Right lobe of liver (tissue), 6 donors: ENCODE measurements at regions not wholly inside any gene's neighbourhood (a gene's known extent, or its start where the extent isn't known, plus 50 kb on each side); places are given as distances from the start of the nearest gene placed in this dataset.

ENCODE experiments used
- ATAC-seq, 4 donors: fragments of 200-7000 bp; cut with Tn5 transposase; one replicate each; pipeline ENCODE4 v1.9.1; 2020; ENCODE audit warnings: mild to moderate bottlenecking in 4 of 4, moderate library complexity in 4 of 4
- DNase-seq, 3 donors: peaks; one replicate each; pipeline ENCODE4 v3.0.0-alpha.2; 2020
- H3K27ac ChIP-seq, 3 donors: fragments of 200-600 bp; one replicate each; pipeline ENCODE4 v1.8.0; 2022
- H3K27me3 ChIP-seq, 2 donors: fragments of 200-600 bp; one replicate each; pipeline ENCODE4 v1.8.0; 2022
- H3K36me3 ChIP-seq, 4 donors: fragments of 200-600 bp; sonication (generic) in 1 of 4; one replicate each; pipeline versions ENCODE4 v1.5.1 to v1.8.0; 2017 to 2022; ENCODE audit warnings: control low read depth in 1 of 4
- H3K4me1 ChIP-seq, 4 donors: fragments of 200-600 bp; sonication (generic) in 1 of 4; one replicate each; pipeline versions ENCODE4 v1.5.1 to v1.8.0; 2017 to 2022; ENCODE audit warnings: control low read depth in 1 of 4
- H3K4me3 ChIP-seq, 3 donors: fragments of 200-600 bp; one replicate each; pipeline ENCODE4 v1.8.0; 2022
- H3K9me3 ChIP-seq, 4 donors: fragments of 200-600 bp; sonication (generic) in 1 of 4; one replicate each; pipeline versions ENCODE4 v1.5.1 to v1.8.0; 2017 to 2022; ENCODE audit warnings: control low read depth in 1 of 4
- POLR2A ChIP-seq: fragments of 450-650 bp; IDR thresholded peaks from one replicate; pipeline ENCODE4 v1.6.1; 2017; ENCODE audit warnings: antibody characterized with exemption, mild to moderate bottlenecking
- WGBS: methylation state at CpG from one replicate; pipeline ENCODE4 v1.1.6; 2018; ENCODE audit warnings: low coverage, low lambda C conversion rate; ENCODE audit not compliant: insufficient coverage; ENCODE audit errors: missing lambda C conversion rate; 5-methylcytosine and 5-hydroxymethylcytosine counted together
- intact Hi-C, 2 donors: fragments of 100-400 bp; cut with DNase I; formaldehyde crosslinking; loops; one replicate each; pipeline versions ENCODE4 v1.11.2 to v1.14.1; 2022
- TF ChIP-seq, protein P1 (sequence below), 4 donors: fragments of 200-600 bp in 3 of 4; fragments of 450-650 bp in 1 of 4; IDR thresholded peaks; one replicate each; pipeline versions ENCODE4 v1.5.1 to v1.8.0; 2016 to 2022; ENCODE audit warnings: antibody characterized with exemption in 4 of 4, mild to moderate bottlenecking in 2 of 4
- donor health status: DM: no; HTN: yes; CAD: no.
- donor health status: DM: no; HTN: no; CAD: no.
- donor health status: DM: no; HTN: no; CAD: no.
- donor health status: DM: no; HTN: yes; CAD: no.
- donor health status: DM: no; HTN: yes; CAD: no.

DNA sequence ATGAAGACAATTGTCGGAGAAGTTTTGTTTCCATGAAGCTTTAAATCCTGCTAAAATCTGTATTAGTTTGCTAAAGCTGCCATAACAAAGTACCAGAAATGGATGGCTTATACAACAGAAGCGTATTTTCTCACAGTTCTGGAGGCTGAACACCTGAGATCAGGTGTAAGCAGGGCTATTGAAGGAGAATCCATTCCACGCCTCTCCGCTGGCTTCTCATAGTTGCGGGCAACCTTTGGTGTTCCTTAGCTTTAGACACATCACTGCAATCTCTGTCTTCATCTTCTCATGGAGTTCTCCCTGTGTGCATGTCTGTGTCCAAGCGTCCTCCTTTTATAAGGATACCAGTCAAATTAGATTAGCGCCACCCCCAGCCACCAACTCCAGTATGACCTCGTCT is 159.9 kb upstream of the CDYL start:
- ATAC-seq (no peak), DNase-seq (no peak)
- WGBS = 59% methylated on average over 5 of the region's 8 CpGs
- no peaks in the 10 kb centered on the region for H3K27me3 ChIP-seq
- no peak for TF ChIP-seq POLR2A
- TF ChIP-seq, protein P1, sequence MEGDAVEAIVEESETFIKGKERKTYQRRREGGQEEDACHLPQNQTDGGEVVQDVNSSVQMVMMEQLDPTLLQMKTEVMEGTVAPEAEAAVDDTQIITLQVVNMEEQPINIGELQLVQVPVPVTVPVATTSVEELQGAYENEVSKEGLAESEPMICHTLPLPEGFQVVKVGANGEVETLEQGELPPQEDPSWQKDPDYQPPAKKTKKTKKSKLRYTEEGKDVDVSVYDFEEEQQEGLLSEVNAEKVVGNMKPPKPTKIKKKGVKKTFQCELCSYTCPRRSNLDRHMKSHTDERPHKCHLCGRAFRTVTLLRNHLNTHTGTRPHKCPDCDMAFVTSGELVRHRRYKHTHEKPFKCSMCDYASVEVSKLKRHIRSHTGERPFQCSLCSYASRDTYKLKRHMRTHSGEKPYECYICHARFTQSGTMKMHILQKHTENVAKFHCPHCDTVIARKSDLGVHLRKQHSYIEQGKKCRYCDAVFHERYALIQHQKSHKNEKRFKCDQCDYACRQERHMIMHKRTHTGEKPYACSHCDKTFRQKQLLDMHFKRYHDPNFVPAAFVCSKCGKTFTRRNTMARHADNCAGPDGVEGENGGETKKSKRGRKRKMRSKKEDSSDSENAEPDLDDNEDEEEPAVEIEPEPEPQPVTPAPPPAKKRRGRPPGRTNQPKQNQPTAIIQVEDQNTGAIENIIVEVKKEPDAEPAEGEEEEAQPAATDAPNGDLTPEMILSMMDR (IDR thresholded peaks at IDR 0.05) = no peak
- no peaks in the 10 kb centered on the region for H3K9me3 ChIP-seq
- no peak overlapping the region for H3K4me3 ChIP-seq
- no peaks in the 10 kb centered on the region for H3K4me1 ChIP-seq
- H3K36me3 ChIP-seq = no peaks in the 10 kb centered on the region
- H3K27ac ChIP-seq = no peak overlapping the region
- intact Hi-C loops = no loop called here

DNA sequence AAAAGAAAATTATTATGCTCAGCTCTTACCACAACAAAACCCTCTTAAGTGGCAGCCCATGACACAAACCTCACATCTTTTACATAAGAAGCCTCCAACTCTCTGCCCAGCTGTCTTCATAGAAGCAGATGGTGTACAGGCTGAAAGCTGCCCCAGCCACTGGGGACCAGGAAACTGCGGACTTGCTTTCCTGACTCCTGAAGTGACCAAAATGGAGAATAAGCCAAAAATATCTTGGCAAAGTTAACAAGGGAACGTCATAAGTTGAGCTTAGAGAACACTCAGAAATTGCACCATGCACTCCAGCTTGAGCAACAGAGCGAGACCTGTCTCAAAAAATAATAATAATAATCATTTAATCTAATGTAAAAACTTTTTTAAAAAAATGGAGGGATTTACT is 160.3 kb upstream of the CDYL start:
- Histone ChIP-seq H3K4me3 (no peak overlapping the region), H3K27me3 (no peaks in the 10 kb centered on the region), H3K4me1 (no peaks in the 10 kb centered on the region), H3K36me3 (no peaks in the 10 kb centered on the region), H3K27ac (no peak overlapping the region), H3K9me3 (no peaks in the 10 kb centered on the region)
- TF ChIP-seq, protein P1 (IDR thresholded peaks at IDR 0.05) = no peak
- TF ChIP-seq POLR2A = no peak
- no peak for ATAC-seq
- DNase-seq = no peak
- intact Hi-C loops = no loop called here
- 49% methylated on average over 3 of the region's 3 CpGs for WGBS

DNA sequence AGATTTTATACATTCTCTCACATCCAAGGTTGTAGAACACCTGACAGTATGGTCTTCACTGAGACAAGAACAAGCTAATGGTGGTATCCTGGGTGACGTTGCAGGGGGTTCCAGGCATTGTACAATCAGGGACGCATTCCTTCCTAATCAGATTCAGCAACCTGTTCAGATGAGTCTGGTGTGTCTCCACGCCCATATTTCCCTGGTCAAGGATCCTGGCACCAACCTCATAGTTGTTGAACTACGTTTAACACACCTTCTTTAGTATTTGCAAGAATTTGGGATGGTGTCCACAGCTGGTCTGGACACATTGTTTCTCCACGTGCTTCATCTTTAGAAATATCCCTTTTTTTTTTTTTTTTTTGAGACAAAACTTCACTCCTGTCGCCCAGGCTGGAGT is 161.0 kb upstream of the CDYL start:
- Histone ChIP-seq H3K36me3 (no peaks in the 10 kb centered on the region), H3K4me3 (no peak overlapping the region), H3K4me1 (no peaks in the 10 kb centered on the region), H3K27me3 (no peaks in the 10 kb centered on the region), H3K9me3 (no peaks in the 10 kb centered on the region), H3K27ac (no peak overlapping the region)
- intact Hi-C loops = no loop called here
- DNase-seq = no peak
- 50% methylated on average over 5 of the region's 6 CpGs for WGBS
- ATAC-seq = no peak
- TF ChIP-seq POLR2A = no peak
- TF ChIP-seq, protein P1 (IDR thresholded peaks at IDR 0.05) = no peak

DNA sequence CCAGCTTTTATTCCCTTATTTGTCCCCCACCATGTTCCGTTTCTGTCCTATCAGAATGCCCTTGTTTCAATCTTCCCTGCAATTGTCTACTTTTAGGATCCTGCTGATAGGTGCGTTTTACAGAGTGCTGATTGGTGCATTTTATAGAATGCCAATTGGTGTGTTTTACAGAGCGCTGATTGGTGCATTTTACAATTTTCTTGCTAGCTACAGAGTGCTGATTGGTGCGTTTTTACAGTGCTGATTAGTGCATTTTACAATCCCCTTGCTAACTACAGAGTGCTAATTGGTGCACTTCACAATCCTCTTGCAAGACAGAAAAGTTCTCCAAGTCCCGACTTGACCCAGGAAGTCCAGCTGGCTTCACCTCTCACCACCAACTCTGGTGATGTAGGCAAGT is 161.6 kb upstream of the CDYL start:
- TF ChIP-seq POLR2A = no peak
- TF ChIP-seq, protein P1 (IDR thresholded peaks at IDR 0.05) = no peak
- Histone ChIP-seq H3K27me3 (no peaks in the 10 kb centered on the region), H3K36me3 (no peaks in the 10 kb centered on the region), H3K4me1 (no peaks in the 10 kb centered on the region), H3K4me3 (no peak overlapping the region), H3K9me3 (no peaks in the 10 kb centered on the region), H3K27ac (no peak overlapping the region)
- 56% methylated on average over 5 of the region's 5 CpGs for WGBS
- ATAC-seq (no peak), DNase-seq (no peak)
- intact Hi-C loops = no loop called here

DNA sequence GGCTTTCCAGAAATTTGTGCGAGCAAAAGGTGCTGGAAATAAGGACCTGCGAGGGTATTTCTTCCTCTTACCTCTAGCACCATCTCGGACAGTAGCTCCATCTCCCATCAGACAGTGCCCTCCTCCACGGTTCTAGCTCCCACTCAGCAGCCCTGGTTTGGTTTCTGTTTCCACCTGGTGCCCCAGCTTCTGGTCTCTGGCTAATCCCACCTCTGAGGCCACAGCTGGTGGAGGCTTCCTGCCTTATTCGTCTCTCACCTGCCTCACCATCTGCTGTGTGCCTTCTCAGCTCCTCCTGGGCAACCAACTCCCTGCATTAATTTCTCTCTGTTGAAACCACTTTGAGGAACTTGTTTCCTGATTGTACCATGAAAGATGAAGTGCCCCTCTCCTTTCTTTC is 162.4 kb upstream of the CDYL start:
- WGBS = 42% methylated on average over 3 of the region's 5 CpGs
- no peaks in the 10 kb centered on the region for H3K36me3 ChIP-seq
- no peak overlapping the region for H3K27ac ChIP-seq
- no peak for TF ChIP-seq POLR2A
- TF ChIP-seq, protein P1 (IDR thresholded peaks at IDR 0.05) = no peak
- H3K27me3 ChIP-seq = no peaks in the 10 kb centered on the region
- H3K4me1 ChIP-seq = no peaks in the 10 kb centered on the region
- H3K4me3 ChIP-seq = no peak overlapping the region
- no peak for ATAC-seq
- intact Hi-C loops = no loop called here
- no peaks in the 10 kb centered on the region for H3K9me3 ChIP-seq
- DNase-seq = no peak
